ENCODE measurements at regions not wholly inside any gene's neighbourhood (a gene's known extent, or its start where the extent isn't known, plus 50 kb on each side); places are given as distances from the start of the nearest gene placed in this dataset.

- DNase-seq (no peak), ATAC-seq (no peak)
- intact Hi-C loops (cut with DNase I): no loop called here
- no peaks in the 10 kb centered on the region for H3K36me3 ChIP-seq (ENCODE audit: insufficient read depth in 1 of 2, low read depth in 1 of 2)
- TF ChIP-seq CTCF (IDR thresholded peaks at IDR 0.05): no peak
- no peaks in the 10 kb centered on the region for H3K4me1 ChIP-seq
- peaks cover 0 to 2% (median 0%) of the 10 kb centered on the region in 3 donors for H3K27me3 ChIP-seq (ENCODE audit: insufficient read depth in 3 of 3, low read length in 2 of 3)
- no peak overlapping the region for H3K4me3 ChIP-seq
- 71 to 78% (median 75%) methylated on average over 2 of the region's 2 CpGs for WGBS, 3 donors
- no peaks in the 10 kb centered on the region for H3K9me3 ChIP-seq
- no peak overlapping the region for H3K27ac ChIP-seq
These were observed 159.0 kb downstream of the TUSC1 start for GRCh38 chr9:25519286-25519685.

DNA sequence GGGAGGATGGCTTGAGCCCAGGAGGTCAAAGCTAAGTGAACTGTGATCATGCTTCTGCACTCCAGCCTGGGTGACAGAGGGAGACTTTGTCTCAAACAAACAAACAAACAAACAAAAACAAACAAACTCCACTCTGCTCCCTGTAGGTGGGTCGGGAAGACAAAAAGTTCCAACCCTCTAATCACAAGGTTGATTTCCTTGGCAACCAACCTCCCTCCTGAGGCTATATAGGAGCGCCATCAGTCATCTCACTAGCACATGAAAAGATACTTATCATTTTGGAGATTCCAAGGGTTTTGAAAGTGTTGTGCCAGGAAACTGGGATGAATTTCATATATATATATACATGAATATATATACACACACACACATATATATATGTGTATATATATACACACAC, 160.5 kb downstream of the TUSC1 start:
- no peak for TF ChIP-seq CTCF (IDR thresholded peaks at IDR 0.05)
- Histone ChIP-seq H3K9me3 (no peaks in the 10 kb centered on the region), H3K27me3 (ENCODE audit: insufficient read depth in 3 of 3, low read length in 2 of 3) (peaks cover 0 to 2% (median 0%) of the 10 kb centered on the region in 3 donors), H3K4me3 (no peak overlapping the region), H3K4me1 (no peaks in the 10 kb centered on the region), H3K27ac (no peak overlapping the region), H3K36me3 (ENCODE audit: insufficient read depth in 1 of 2, low read depth in 1 of 2) (no peaks in the 10 kb centered on the region)
- intact Hi-C loops (cut with DNase I): no loop called here
- 70 to 75% (median 75%) methylated on average over 2 of the region's 2 CpGs for WGBS, 3 donors
- DNase-seq: no peak
- no peak for ATAC-seq

GRCh38 chr9:25513509-25514033, 164.7 kb downstream of the TUSC1 start:
- no peaks in the 10 kb centered on the region for H3K27me3 ChIP-seq (ENCODE audit: insufficient read depth in 3 of 3, low read length in 2 of 3)
- no peak overlapping the region for H3K4me3 ChIP-seq
- H3K27ac ChIP-seq: no peak overlapping the region
- no peaks in the 10 kb centered on the region for H3K36me3 ChIP-seq (ENCODE audit: insufficient read depth in 1 of 2, low read depth in 1 of 2)
- no peaks in the 10 kb centered on the region for H3K4me1 ChIP-seq
- TF ChIP-seq CTCF (IDR thresholded peaks at IDR 0.05): no peak
- no peaks in the 10 kb centered on the region for H3K9me3 ChIP-seq
- WGBS, 3 donors: 53 to 89% (median 60%) methylated on average over 3 of the region's 3 CpGs
- intact Hi-C loops (cut with DNase I): no loop called here
- no peak for ATAC-seq
- DNase-seq: no peak

DNA sequence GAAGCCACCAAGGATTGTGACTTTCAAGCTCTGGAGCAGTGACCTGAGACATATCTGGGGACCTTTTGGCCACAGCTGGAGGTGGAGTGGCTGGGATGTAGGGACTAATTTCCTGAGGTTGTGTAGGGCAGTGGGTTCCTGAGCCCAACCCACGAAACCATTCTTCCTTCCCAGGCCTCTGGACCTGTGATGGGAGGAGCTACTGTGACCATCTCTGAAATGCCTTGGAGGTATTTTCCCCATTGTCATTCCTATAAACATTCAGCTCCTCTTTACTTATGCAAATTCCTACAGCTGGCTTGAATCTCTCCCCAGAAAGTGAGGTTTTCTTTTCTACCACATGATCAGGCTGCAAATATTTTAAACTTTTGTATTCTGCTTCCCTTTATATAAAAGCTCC, 172.6 kb downstream of the TUSC1 start:
- WGBS, 3 donors: 39 to 63% (median 44%) methylated on average over 1 of the region's 1 CpG
- Histone ChIP-seq H3K4me1 (no peaks in the 10 kb centered on the region), H3K4me3 (no peak overlapping the region), H3K27me3 (ENCODE audit: insufficient read depth in 3 of 3, low read length in 2 of 3) (no peaks in the 10 kb centered on the region), H3K9me3 (no peaks in the 10 kb centered on the region), H3K27ac (no peak overlapping the region), H3K36me3 (ENCODE audit: insufficient read depth in 1 of 2, low read depth in 1 of 2) (no peaks in the 10 kb centered on the region)
- ATAC-seq (no peak), DNase-seq (no peak)
- TF ChIP-seq CTCF (IDR thresholded peaks at IDR 0.05): no peak
- intact Hi-C loops (cut with DNase I): no loop called here

- TF ChIP-seq CTCF (IDR thresholded peaks at IDR 0.05): no peak
- no peak overlapping the region for H3K27ac ChIP-seq
- no peaks in the 10 kb centered on the region for H3K9me3 ChIP-seq
- ATAC-seq: no peak
- H3K27me3 ChIP-seq (ENCODE audit: insufficient read depth in 3 of 3, low read length in 2 of 3): no peaks in the 10 kb centered on the region
- 25 to 38% (median 30%) methylated on average over 1 of the region's 1 CpG for WGBS, 3 donors
- H3K4me3 ChIP-seq: no peak overlapping the region
- H3K4me1 ChIP-seq: no peaks in the 10 kb centered on the region
- no peak for DNase-seq
- no peaks in the 10 kb centered on the region for H3K36me3 ChIP-seq (ENCODE audit: insufficient read depth in 1 of 2, low read depth in 1 of 2)
- intact Hi-C loops (cut with DNase I): loop anchor here in 1 of 2 donors (1.0 kb wide), 1 partner anchor 12 kb away; no protein-coding TSS in a partner anchor
These were observed 196.9 kb downstream of the TUSC1 start for GRCh38 chr9:25481372-25481771.

All from psoas muscle (tissue), 7 donors.